ENCODE measurements at regions not wholly inside any gene's neighbourhood (a gene's known extent, or its start where the extent isn't known, plus 50 kb on each side); places are given as distances from the start of the nearest gene placed in this dataset.
"Not testable (repeated sequence)": the region's sequence is repeated elsewhere in the genome, so short reads cannot be mapped to it uniquely, and the experiment has no call there.

GRCh38 chr4:53712408-53713020 is 121.2 kb upstream of the LNX1 start:
- no peak for DNase-seq

DNA sequence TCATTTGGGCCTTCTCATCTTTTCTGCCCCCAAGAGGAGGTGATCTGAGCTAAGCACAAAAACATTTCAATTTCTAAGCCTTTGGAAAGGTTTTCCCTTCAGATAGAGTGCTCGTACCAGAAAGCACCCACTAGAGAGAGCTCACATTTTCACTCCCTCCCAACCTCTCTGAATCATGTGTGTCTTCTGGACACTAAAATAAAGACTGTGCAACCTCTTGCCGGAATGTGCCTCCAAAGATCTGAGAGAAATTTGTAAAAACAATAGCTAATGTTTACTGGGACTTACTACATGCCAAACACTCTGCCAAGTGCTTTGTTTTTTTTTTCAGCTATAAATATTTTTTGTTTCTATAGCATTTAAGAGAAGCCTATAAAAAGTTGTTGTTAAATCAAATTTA is 120.6 kb upstream of the LNX1 start:
- no peak for DNase-seq

DNA sequence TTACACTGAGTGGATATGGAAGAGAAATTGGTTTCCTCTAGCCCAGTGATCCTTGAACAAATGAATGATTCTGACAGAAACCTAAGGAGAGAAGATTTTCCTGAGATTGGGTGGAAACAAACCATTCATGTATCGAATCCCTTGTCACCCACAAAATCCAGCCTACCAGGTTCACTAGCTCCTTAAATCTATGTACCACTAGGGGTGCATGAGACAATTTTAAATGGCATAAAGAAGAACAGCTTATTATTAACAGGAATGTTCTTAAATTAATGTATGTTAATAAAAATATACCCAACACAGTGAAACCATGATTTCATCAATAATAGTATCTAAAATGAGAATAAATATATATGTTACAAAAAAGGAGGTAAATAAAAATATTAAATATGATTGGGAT is 118.4 kb upstream of the LNX1 start:
- DNase-seq = no peak

DNA sequence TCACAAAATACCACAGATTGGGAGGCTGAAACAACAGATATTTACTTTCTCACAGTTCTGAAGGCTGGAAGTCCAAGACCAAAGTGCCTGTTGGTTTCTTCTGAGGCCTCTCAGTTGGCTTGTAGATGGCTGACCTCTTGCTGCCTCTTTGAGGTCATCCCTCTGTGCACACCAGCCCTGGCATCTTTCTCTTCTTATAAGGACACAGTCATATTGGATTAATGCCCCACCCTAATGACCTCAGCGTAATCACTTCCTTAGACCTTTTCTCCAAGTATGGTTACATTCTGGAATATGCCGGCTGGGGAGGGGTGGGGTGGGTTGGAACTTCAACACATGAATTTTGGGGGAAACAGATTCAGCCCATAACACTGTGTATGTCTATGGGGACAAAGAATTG is 116.2 kb upstream of the LNX1 start:
- no peak for DNase-seq

- no peak for DNase-seq
Measured at GRCh38 chr4:53706422-53707032, 115.2 kb upstream of the LNX1 start.

GRCh38 chr4:53705972-53706371 is 114.7 kb upstream of the LNX1 start:
- DNase-seq = no peak

DNA sequence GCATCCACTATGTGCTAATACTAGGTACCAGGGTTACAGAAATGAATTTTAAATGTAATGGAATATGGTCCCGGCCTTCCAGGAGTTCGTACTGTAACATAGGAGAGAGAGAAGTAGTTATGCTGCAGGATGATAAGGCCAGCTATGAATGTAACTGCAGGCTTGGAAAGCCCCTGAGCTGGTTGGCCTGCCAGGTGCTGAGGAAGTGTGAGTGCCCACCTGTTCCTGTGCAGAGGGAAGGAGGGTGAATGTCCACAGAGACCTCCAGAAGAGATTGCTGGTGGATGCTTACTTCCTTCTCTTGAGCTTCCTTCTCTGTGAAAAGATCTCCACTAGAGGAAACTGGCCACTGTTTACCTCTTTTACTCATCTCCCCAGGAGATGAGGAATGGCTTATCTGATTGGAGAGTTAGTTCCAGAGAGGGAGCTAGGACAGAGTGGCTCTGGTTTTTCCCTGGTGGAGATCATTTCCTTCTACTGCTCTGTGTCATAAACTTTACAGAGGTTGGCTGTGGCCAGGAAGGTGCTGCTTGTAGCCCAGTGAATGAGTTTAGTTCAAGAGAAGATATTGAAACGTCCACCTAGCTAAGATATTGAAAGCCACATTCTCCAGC is 114.0 kb upstream of the LNX1 start:
- DNase-seq = no peak

- DNase-seq = no peak
Measured at GRCh38 chr4:53704329-53704728, 113.0 kb upstream of the LNX1 start.

DNA sequence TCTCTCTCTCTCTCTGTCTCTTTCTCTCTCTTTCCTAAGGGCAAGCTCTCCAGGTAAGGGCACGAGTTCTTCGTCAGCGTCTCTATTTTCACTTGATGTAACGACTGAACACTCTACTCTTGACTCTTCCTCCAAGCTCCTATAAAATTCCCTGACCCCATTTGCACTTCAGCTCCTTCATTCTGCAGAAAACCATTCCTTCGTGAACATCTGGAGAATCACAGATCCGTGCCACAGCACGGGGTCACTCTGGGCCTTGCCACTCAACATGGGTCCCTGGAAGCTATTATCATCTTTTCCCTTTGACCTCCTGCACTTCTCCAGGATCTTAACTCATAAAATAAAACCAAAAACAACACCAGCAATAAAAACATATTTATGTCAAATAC is 112.0 kb upstream of the LNX1 start:
- DNase-seq = no peak

DNA sequence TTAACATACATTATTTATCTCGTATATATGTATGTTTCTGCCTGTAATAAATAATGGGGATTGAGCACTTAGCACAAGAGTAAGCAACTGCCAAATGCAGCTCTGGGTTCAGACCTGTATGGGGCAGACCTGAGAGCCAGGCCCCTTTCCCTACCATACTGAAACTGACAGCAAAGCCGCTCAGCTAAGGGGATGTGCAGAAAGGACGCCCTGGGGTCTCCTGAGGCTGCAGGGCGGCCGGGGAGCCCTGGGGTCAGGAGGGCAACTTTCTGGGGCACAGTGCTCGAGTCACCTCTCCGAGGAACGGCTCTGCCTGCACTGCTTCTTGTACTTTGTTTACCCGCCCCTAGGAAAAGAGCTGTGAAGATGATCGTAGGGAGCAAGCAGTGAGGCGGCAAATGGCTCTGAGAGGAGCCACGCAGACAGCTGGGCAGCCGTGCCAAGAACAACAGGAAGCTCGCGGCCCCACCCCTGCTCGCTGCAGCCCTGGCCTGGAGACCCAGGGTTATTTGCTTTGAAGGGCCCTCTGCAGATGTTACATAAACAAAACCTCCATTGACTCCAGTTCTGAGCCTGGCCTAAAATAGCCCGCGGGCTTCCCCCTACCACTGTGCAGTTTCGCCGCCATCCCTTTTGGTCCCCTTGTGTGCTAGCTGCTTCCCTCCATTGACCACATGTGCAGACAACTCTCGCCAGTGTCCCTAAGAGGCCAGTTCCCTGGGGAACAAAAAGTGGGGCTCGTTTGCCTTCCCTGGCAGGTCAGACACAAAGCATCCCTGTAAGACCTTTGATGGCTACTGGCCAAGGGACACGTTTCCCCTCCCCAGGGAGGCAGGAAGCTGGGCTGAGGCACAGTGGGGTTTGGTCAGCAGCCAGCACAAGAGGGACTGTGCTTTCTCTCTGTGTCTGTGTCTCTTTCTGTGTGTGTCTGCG is 111.3 kb upstream of the LNX1 start:
- no peak for DNase-seq

DNA sequence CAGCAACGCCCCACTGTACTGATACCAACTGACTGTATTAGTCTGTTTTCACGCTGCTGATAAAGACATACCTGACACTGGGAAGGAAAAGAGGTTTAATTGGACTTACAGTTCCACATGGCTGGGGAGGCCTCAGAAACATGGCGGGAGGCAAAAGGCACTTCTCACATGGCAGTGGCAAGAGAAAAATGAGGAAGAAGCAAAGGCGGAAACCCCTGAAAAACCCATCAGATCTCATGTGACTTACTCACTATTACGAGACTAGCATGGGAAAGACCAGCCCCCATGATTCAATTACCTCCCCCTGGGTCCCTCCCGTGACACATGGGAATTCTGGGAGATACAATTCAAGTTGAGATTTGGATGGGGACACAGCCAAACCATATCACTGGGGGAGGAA is 110.0 kb upstream of the LNX1 start:
- DNase-seq = not testable (repeated sequence)

GRCh38 chr4:53699310-53699709 is 108.0 kb upstream of the LNX1 start:
- DNase-seq = not testable (repeated sequence)

DNA sequence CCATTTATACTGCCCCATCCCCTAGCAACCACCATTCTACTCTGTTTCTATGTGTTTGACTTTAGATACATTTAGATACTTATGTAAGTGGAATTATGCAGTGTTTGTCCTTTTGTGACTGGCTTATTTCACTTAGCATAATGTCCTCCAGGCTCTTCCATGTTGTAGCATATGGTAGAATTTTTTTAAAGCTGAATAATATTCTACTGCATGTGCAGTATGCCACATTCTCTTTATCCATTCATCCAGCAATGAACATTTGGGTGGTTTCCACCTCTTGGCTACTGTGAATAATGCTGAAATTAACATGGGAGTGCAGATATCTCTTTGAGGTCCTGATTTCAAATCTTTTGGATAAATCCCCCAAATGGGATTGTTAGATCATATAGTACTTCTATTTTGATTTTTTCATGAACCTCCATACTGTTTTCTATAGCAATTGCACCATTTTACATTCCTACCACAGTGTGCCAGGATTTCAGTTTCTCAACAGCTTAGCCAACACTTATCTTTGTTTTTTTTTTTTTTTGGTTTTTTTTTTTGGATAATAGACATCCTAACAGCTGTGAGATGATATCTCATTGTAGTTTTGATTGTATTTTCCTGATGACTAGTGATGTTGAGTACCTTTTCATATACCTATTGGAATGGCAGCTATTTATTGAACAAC is 105.9 kb upstream of the LNX1 start:
- DNase-seq = no peak

- no peak for DNase-seq
Measured at GRCh38 chr4:53695540-53696463, 104.5 kb upstream of the LNX1 start.

GRCh38 chr4:53694666-53695065 is 103.4 kb upstream of the LNX1 start:
- DNase-seq = no peak

GRCh38 chr4:53693909-53694308 is 102.6 kb upstream of the LNX1 start:
- no peak for DNase-seq

GRCh38 chr4:53693408-53693807 is 102.1 kb upstream of the LNX1 start:
- no peak for DNase-seq

DNA sequence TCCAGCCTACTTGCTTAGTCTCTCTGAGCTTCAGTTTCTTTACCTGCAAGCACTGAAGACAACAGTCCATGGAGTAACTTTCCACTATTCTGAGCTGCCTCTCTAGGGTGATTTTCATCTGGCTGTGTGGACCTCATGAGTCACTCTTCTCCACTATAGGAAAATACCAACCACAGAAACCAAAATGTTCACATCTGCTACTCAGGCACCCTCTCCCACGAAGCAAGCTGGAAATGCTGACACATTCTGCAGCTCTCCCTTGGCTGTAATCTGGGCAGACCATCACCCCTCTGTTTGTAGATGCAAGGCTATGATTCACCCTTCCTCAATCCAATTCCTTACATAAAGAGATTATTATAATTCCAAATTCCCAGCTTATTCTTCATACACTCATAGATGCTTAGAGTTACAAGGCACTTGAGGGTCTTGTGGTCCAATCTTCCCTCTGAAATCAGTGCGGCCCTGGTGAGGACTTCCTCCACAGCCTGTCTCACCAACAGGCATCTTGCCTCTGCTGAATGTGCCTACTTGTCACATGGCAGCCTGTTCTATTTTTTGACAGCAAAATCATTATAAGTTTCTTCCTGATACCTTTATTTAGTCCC is 97.0 kb upstream of the LNX1 start:
- DNase-seq = peak; percentile 5

- DNase-seq = no peak
Measured at GRCh38 chr4:53686521-53686920, 95.2 kb upstream of the LNX1 start.

DNA sequence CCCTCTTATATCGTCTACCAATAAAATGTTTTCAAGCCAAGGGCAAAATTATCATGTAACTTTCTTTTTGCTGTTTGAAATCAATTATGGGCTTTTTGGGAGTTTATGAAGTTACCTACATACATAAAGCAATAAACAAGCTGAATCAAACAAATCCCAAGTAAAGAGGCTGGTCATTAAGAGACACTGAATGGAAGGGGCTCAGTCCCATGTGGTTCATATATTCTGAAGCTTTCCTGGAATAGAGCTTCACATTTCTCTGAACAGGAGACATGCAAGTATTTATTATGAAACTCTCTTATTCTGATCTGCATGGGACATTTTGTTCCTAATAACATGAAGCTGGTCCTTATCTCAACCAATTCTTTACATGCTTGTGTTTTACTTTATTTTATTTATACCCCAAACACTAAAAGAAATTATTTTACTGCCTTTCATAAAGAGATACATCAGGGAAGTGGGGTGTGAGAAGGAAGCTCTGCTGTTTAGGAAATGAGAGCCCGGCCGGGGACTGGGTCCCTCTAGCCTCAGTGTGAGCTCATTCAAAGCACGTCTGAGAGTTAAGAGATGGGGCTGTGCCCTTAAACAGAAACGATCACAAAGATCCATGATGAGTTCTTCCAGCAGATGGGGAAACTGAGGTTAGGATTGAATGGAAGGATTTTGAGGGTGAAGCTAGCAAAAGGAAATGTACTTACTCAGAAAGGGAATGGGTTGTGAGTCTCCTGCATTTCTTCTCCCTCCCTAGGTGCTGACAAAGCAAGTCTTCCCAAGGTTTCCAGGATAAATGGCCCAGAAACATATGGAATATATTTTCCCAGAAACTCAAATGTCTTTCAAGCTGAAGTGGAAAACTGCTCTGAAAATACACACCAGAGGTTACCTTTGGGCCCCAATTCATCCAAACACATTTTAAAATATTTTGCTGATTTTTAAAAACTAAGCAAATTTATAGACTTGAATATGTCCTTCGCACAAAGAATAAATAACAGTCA is 93.1 kb upstream of the LNX1 start:
- no peak for DNase-seq
